DOHH2 (cell line): ENCODE measurements at regions not wholly inside any gene's neighbourhood (a gene's known extent, or its start where the extent isn't known, plus 50 kb on each side); places are given as distances from the start of the nearest gene placed in this dataset.

ENCODE experiments used
- EZH2phosphoT487 ChIP-seq: fragments of 200-600 bp; sonication (generic); IDR thresholded peaks from 2 replicates; pipeline ENCODE4 v1.6.1; 2017; ENCODE audit warnings: borderline replicate concordance, mild to moderate bottlenecking, antibody characterized with exemption, low read length, moderate library complexity, mixed read lengths
- TF ChIP-seq, protein P1 (sequence below): fragments of 200-600 bp; sonication (generic); IDR thresholded peaks from one replicate; pipeline ENCODE4 v1.5.1; 2014; ENCODE audit warnings: antibody characterized with exemption, mild to moderate bottlenecking, low read depth, low read length; ENCODE audit not compliant: poor library complexity, severe bottlenecking

DNA sequence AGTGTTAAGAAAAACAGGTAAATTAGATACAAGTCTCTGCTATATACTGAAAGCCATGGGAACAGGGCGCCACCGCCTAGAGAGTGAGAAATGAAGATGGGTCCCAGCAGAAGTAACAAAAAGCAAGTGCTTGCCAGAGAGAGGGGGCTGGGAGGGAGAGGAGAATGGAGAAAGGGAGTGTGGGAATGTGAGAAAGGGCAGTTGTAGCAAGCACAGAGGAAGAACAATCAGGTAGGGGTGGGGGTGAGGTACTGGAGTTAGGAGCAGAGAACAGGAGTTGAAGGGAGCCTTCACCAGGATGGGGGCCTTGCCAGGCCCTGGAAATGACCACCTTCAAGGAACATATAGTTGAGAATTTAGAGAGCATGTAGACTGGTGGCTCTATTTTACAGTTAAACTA, 66.8 kb downstream of the TCF20 start:
- TF ChIP-seq, protein P1, sequence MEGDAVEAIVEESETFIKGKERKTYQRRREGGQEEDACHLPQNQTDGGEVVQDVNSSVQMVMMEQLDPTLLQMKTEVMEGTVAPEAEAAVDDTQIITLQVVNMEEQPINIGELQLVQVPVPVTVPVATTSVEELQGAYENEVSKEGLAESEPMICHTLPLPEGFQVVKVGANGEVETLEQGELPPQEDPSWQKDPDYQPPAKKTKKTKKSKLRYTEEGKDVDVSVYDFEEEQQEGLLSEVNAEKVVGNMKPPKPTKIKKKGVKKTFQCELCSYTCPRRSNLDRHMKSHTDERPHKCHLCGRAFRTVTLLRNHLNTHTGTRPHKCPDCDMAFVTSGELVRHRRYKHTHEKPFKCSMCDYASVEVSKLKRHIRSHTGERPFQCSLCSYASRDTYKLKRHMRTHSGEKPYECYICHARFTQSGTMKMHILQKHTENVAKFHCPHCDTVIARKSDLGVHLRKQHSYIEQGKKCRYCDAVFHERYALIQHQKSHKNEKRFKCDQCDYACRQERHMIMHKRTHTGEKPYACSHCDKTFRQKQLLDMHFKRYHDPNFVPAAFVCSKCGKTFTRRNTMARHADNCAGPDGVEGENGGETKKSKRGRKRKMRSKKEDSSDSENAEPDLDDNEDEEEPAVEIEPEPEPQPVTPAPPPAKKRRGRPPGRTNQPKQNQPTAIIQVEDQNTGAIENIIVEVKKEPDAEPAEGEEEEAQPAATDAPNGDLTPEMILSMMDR: no peak
- no peak for TF ChIP-seq EZH2phosphoT487
